Adrenal gland (tissue), 9 donors: ENCODE measurements at regions not wholly inside any gene's neighbourhood (a gene's known extent, or its start where the extent isn't known, plus 50 kb on each side); places are given as distances from the start of the nearest gene placed in this dataset.
"Not testable (repeated sequence)": the region's sequence is repeated elsewhere in the genome, so short reads cannot be mapped to it uniquely, and the experiment has no call there.

Experiments used
- DNase-seq, 7 donors: peaks; one replicate each; pipeline ENCODE4 v3.0.0-alpha.2; 2019 to 2020
- H3K27ac ChIP-seq, 5 donors: fragments of 200-600 bp; sonication (generic) in 4 of 5; 1 replicate in 3 of 5; 2 replicates in 2 of 5; pipeline versions ENCODE4 v1.5.1 to v1.8.0; 2016 to 2020; ENCODE audit warnings: mild to moderate bottlenecking in 1 of 5
- H3K27me3 ChIP-seq: fragments of 200-600 bp; 2 replicates; pipeline ENCODE4 v1.8.0; 2021
- H3K36me3 ChIP-seq, 2 donors: fragments of 200-600 bp; replicated peaks in 1 of 2; 1 replicate in 1 of 2; 2 replicates in 1 of 2; pipeline versions ENCODE4 v1.5.1 to v1.8.0; 2018 to 2022
- H3K4me1 ChIP-seq, 2 donors: fragments of 200-600 bp; replicated peaks in 1 of 2; 1 replicate in 1 of 2; 2 replicates in 1 of 2; pipeline versions ENCODE4 v1.5.1 to v1.8.0; 2018 to 2021
- H3K4me3 ChIP-seq, 4 donors: fragments of 200-600 bp; sonication (generic) in 3 of 4; one replicate each; pipeline ENCODE4 v1.5.1; 2016 to 2018
- H3K9me3 ChIP-seq, 3 donors: fragments of 200-600 bp; sonication (generic) in 1 of 3; replicated peaks in 1 of 3; 1 replicate in 2 of 3; 2 replicates in 1 of 3; pipeline versions ENCODE4 v1.5.1 to v1.8.0; 2016 to 2021
- CTCF ChIP-seq, 6 experiments: fragments of 450-650 bp in 4 of 6; fragments of 200-600 bp in 2 of 6; sonication (generic) in 1 of 6; IDR thresholded peaks; 1 replicate in 5 of 6; 2 replicates in 1 of 6; pipeline versions ENCODE4 v1.5.1 to v1.8.0; 2016 to 2021; ENCODE audit warnings: antibody characterized with exemption in 6 of 6, mild to moderate bottlenecking in 2 of 6, moderate library complexity in 1 of 6
- POLR2A ChIP-seq, 2 donors: fragments of 450-650 bp; IDR thresholded peaks; one replicate each; pipeline ENCODE4 v1.6.1; 2017; ENCODE audit warnings: antibody characterized with exemption in 2 of 2, mild to moderate bottlenecking in 2 of 2, moderate library complexity in 1 of 2
- WGBS, 4 donors: extraction: QIAGEN DNeasy Blood & Tissue Kit in 2 of 4; methylation state at CpG; one replicate each; pipeline versions ENCODE4 v1.1.5 to v1.1.7; 2013 to 2017; 5-methylcytosine and 5-hydroxymethylcytosine counted together
- intact Hi-C, 2 donors: fragments of 100-400 bp; cut with DNase I; formaldehyde crosslinking; loops; one replicate each; pipeline versions ENCODE4 v1.14.1 to v1.15.0; 2022 to 2023
- donor health status: healthy with polysubstance abuse.
- donor health status: Bipolar disorder and iron deficiency.
- donor health status: DM: yes; HTN: yes; CAD: no.
- donor health status: DM: no; HTN: no; CAD: no.
- donor health status: DM: no; HTN: no; CAD: no.

GRCh38 chr13:50543141-50543540 lies 300.4 kb downstream of the DLEU7 start:
- intact Hi-C loops, result no loop called here
- Histone ChIP-seq H3K27me3 (no peaks in the 10 kb centered on the region), H3K4me3 (no peak overlapping the region), H3K4me1 (no peaks in the 10 kb centered on the region), H3K36me3 (no peaks in the 10 kb centered on the region), H3K9me3 (no peaks in the 10 kb centered on the region), H3K27ac (no peak overlapping the region)
- WGBS, 4 donors, result 57 to 73% (median 71%) methylated on average over 2 of the region's 2 CpGs
- TF ChIP-seq CTCF (IDR thresholded peaks at IDR 0.05), result no peak
- TF ChIP-seq POLR2A (IDR thresholded peaks at IDR 0.05), result no peak
- no peak for DNase-seq

- Histone ChIP-seq H3K4me3 (no peak overlapping the region), H3K9me3 (no peaks in the 10 kb centered on the region), H3K27me3 (no peaks in the 10 kb centered on the region), H3K27ac (no peak overlapping the region), H3K36me3 (no peaks in the 10 kb centered on the region), H3K4me1 (no peaks in the 10 kb centered on the region)
- no peak for TF ChIP-seq CTCF (IDR thresholded peaks at IDR 0.05)
- no peak for DNase-seq
- 52 to 61% (median 54%) methylated on average over 6 of the region's 6 CpGs for WGBS, 4 donors
- intact Hi-C loops, result no loop called here
These were observed 299.7 kb downstream of the DLEU7 start for GRCh38 chr13:50543782-50544181.

GRCh38 chr13:50544211-50544610 lies 299.3 kb downstream of the DLEU7 start:
- DNase-seq, result no peak
- TF ChIP-seq POLR2A (IDR thresholded peaks at IDR 0.05), result no peak
- no peak for TF ChIP-seq CTCF (IDR thresholded peaks at IDR 0.05)
- intact Hi-C loops, result no loop called here
- Histone ChIP-seq H3K36me3 (no peaks in the 10 kb centered on the region), H3K9me3 (no peaks in the 10 kb centered on the region), H3K4me1 (no peaks in the 10 kb centered on the region), H3K27ac (no peak overlapping the region), H3K27me3 (no peaks in the 10 kb centered on the region), H3K4me3 (no peak overlapping the region)
- 66 to 77% (median 71%) methylated on average over 3 of the region's 3 CpGs for WGBS, 4 donors

- not testable (repeated sequence) for H3K9me3 ChIP-seq
These were observed 296.3 kb downstream of the DLEU7 start for GRCh38 chr13:50547175-50547574.

GRCh38 chr13:50548586-50548985 lies 294.9 kb downstream of the DLEU7 start:
- 78 to 96% (median 85%) methylated on average over 2 of the region's 2 CpGs for WGBS, 4 donors
- Histone ChIP-seq H3K27me3 (no peaks in the 10 kb centered on the region), H3K27ac (no peak overlapping the region), H3K9me3 (no peaks in the 10 kb centered on the region), H3K4me1 (no peaks in the 10 kb centered on the region), H3K36me3 (no peaks in the 10 kb centered on the region), H3K4me3 (no peak overlapping the region)
- DNase-seq, result no peak
- TF ChIP-seq POLR2A (IDR thresholded peaks at IDR 0.05), result no peak
- TF ChIP-seq CTCF (IDR thresholded peaks at IDR 0.05), result no peak
- intact Hi-C loops, result no loop called here

More at GRCh38 chr13:50547175-50547574, 296.3 kb downstream of the DLEU7 start:
- H3K27ac ChIP-seq, H3K27me3 ChIP-seq, DNase-seq, H3K4me1 ChIP-seq, H3K4me3 ChIP-seq, intact Hi-C loops, H3K36me3 ChIP-seq: not testable (repeated sequence)
- 90 to 98% methylated on average over 2 of the region's 2 CpGs; no CpG with 5 or more reads in 2 of the 4 donors for WGBS, 4 donors
